IMR-90 (cell line): ENCODE measurements at regions not wholly inside any gene's neighbourhood (a gene's known extent, or its start where the extent isn't known, plus 50 kb on each side); places are given as distances from the start of the nearest gene placed in this dataset.

ENCODE experiments used
- ATAC-seq: fragments of 200-7000 bp; cut with Tn5 transposase; 2 replicates; pipeline ENCODE4 v1.9.1; 2020; ENCODE audit warnings: low read depth, mild to moderate bottlenecking, moderate library complexity
- BruUV-seq: library from RNA; stranded (reverse); fragments of 400-500 nt; replicated peaks from 2 replicates; lab custom pipeline; 2021; lab: Mats Ljungman, UMichigan
- CTCF ChIA-PET: fragments of 300-600 bp; formaldehyde crosslinking; extraction: SDS; loops from one replicate; lab custom pipeline; 2021; ENCODE audit warnings: antibody characterized with exemption; lab: Yijun Ruan, JAX
- POLR2A ChIA-PET: fragments of 300-600 bp; sonication (Branson Sonifier 250); formaldehyde crosslinking; loops from one replicate; lab custom pipeline; 2022; ENCODE audit warnings: antibody characterized with exemption; ENCODE audit not compliant: unreplicated experiment; lab: Charles Lee
- DNase-seq: peaks from one replicate; pipeline ENCODE4 v3.0.0; 2013
- H2AFZ ChIP-seq: replicated peaks from 2 replicates; pipeline ENCODE3; 2013; ENCODE audit warnings: low read length, mild to moderate bottlenecking; ENCODE audit not compliant: poor library complexity
- H2AK5ac ChIP-seq: 2 replicates; pipeline ENCODE4 v1.6.1; 2013; ENCODE audit warnings: low read depth, low read length, inconsistent platforms
- H2AK9ac ChIP-seq: replicated peaks from 2 replicates; pipeline ENCODE3; 2013; ENCODE audit warnings: mild to moderate bottlenecking, low read depth, low read length, moderate library complexity; ENCODE audit not compliant: poor library complexity
- H2BK120ac ChIP-seq: 2 replicates; pipeline ENCODE4 v1.6.1; 2013; ENCODE audit warnings: low read depth, low read length, inconsistent platforms
- H2BK15ac ChIP-seq: 3 replicates; pipeline ENCODE4 v1.6.1; 2013; ENCODE audit warnings: low read depth, low read length, inconsistent platforms
- H2BK20ac ChIP-seq: 2 replicates; pipeline ENCODE4 v1.6.1; 2013; ENCODE audit warnings: low read depth, mild to moderate bottlenecking, inconsistent platforms, low read length, moderate library complexity
- H2BK5ac ChIP-seq: 2 replicates; pipeline ENCODE4 v1.6.1; 2013; ENCODE audit warnings: mild to moderate bottlenecking, low read depth, low read length, inconsistent platforms; ENCODE audit not compliant: poor library complexity, severe bottlenecking
- H3K14ac ChIP-seq: replicated peaks from 2 replicates; pipeline ENCODE4 v1.6.1; 2013; ENCODE audit warnings: low read depth, low read length, inconsistent platforms
- H3K18ac ChIP-seq: 2 replicates; pipeline ENCODE4 v1.6.1; 2013; ENCODE audit warnings: low read depth, low read length, control low read depth
- H3K23ac ChIP-seq: 2 replicates; pipeline ENCODE4 v1.6.1; 2013; ENCODE audit warnings: low read depth, low read length, inconsistent platforms
- H3K27ac ChIP-seq: 2 replicates; pipeline ENCODE4 v1.5.1; 2013; ENCODE audit warnings: mild to moderate bottlenecking, control low read depth, low read length; ENCODE audit not compliant: insufficient read depth
- H3K27me3 ChIP-seq: 2 replicates; pipeline ENCODE4 v1.6.1; 2013; ENCODE audit warnings: low read length; ENCODE audit not compliant: control insufficient read depth, insufficient read depth
- H3K36me3 ChIP-seq: 2 replicates; pipeline ENCODE4 v1.6.1; 2013; ENCODE audit warnings: low read length, mixed read lengths; ENCODE audit not compliant: control insufficient read depth, insufficient read depth
- H3K4ac ChIP-seq: 2 replicates; pipeline ENCODE4 v1.6.1; 2013; ENCODE audit warnings: low read depth, low read length, inconsistent platforms
- H3K4me1 ChIP-seq: 2 replicates; pipeline ENCODE4 v1.6.1; 2013; ENCODE audit warnings: low read length, mixed read lengths; ENCODE audit not compliant: control insufficient read depth, insufficient read depth
- H3K4me2 ChIP-seq: 2 replicates; pipeline ENCODE4 v1.6.1; 2013; ENCODE audit warnings: low read depth, mild to moderate bottlenecking, control low read depth, low read length, moderate library complexity
- H3K4me3 ChIP-seq: 2 replicates; pipeline ENCODE4 v1.5.1; 2013; ENCODE audit warnings: low read depth, mild to moderate bottlenecking, control low read depth, low read length, moderate library complexity; ENCODE audit not compliant: insufficient read depth
- H3K56ac ChIP-seq: 2 replicates; pipeline ENCODE4 v1.6.1; 2013; ENCODE audit warnings: low read length, inconsistent platforms; ENCODE audit not compliant: insufficient read depth; ENCODE audit errors: extremely low read depth
- H3K79me1 ChIP-seq, 2 experiments: 2 replicates each; pipeline ENCODE4 v1.6.1; 2013; ENCODE audit warnings: low read length in 2 of 2, inconsistent platforms in 1 of 2, low read depth in 1 of 2
- H3K9ac ChIP-seq: 2 replicates; pipeline ENCODE4 v1.6.1; 2013; ENCODE audit warnings: low read depth, low read length, control low read depth
- H3K9me1 ChIP-seq: 2 replicates; pipeline ENCODE4 v1.6.1; 2013; ENCODE audit warnings: low read length, inconsistent platforms; ENCODE audit not compliant: insufficient read depth
- H3K9me3 ChIP-seq: 2 replicates; pipeline ENCODE4 v1.6.1; 2013; ENCODE audit warnings: low read length; ENCODE audit not compliant: control insufficient read depth, insufficient read depth
- H4K20me1 ChIP-seq: 2 replicates; pipeline ENCODE4 v1.6.1; 2013; ENCODE audit warnings: low read length, inconsistent platforms; ENCODE audit not compliant: insufficient read depth
- H4K5ac ChIP-seq: 2 replicates; pipeline ENCODE4 v1.6.1; 2013; ENCODE audit warnings: mild to moderate bottlenecking, low read depth, low read length, control low read depth
- H4K8ac ChIP-seq, 2 experiments: 2 replicates each; pipeline ENCODE4 v1.6.1; 2013; ENCODE audit warnings: low read depth in 2 of 2, low read length in 2 of 2, control low read depth in 1 of 2, inconsistent platforms in 1 of 2
- H4K91ac ChIP-seq: 2 replicates; pipeline ENCODE4 v1.6.1; 2013; ENCODE audit warnings: low read depth, low read length, inconsistent platforms; ENCODE audit not compliant: insufficient read depth
- MAFK ChIP-seq: IDR thresholded peaks from 2 replicates; pipeline ENCODE4 v1.6.1; 2012; ENCODE audit warnings: low read depth, low read length, improper control_type of control experiment
- dilution Hi-C: fragments of 300-500 bp; cut with HindIII; formaldehyde crosslinking; loops from one replicate; pipeline ENCODE4 v1.14.3; 2018; ENCODE audit warnings: low sequenced_read_pairs; ENCODE audit not compliant: unreplicated experiment
- in situ Hi-C: fragments of 300-500 bp; cut with MboI; formaldehyde crosslinking; loops from 3 replicates; pipeline ENCODE4 v1.14.3; 2019; ENCODE audit warnings: low sequenced_read_pairs, inconsistent platforms, mixed read lengths
- intact Hi-C: fragments of 100-400 bp; cut with micrococcal nuclease; formaldehyde crosslinking; loops from 2 replicates; pipeline ENCODE4 v1.10.0; 2022

- no peaks in the 10 kb centered on the region for H3K36me3 ChIP-seq
- in situ Hi-C loops, result no loop called here
- POLR2A ChIA-PET, result no interaction called here
These were observed 926.5 kb upstream of the CDH6 start for GRCh38 chr5:30267026-30267425.

More at GRCh38 chr5:30267026-30267425, 926.5 kb upstream of the CDH6 start:
- no peak overlapping the region for H3K4me2 ChIP-seq
- H3K9ac ChIP-seq, result no peak overlapping the region
- no peak for TF ChIP-seq MAFK
- no peak overlapping the region for H2BK15ac ChIP-seq
- no peaks in the 10 kb centered on the region for H3K9me1 ChIP-seq
- no peak overlapping the region for H2AFZ ChIP-seq
- no peak overlapping the region for H2AK9ac ChIP-seq
- H3K14ac ChIP-seq, result no peak overlapping the region
- no peak overlapping the region for H3K56ac ChIP-seq
- CTCF ChIA-PET, result no interaction called here
- no peak overlapping the region for H3K27ac ChIP-seq
- H2AK5ac ChIP-seq, result no peak overlapping the region
- no peak overlapping the region for H3K4me3 ChIP-seq
- H3K27me3 ChIP-seq, result no peaks in the 10 kb centered on the region
- H3K79me1 ChIP-seq, result no peaks in the 10 kb centered on the region
- H3K23ac ChIP-seq, result no peak overlapping the region
- intact Hi-C loops, result no loop called here
- no TSS peak for BruUV-seq
- no peak for ATAC-seq
- no peak overlapping the region for H2BK5ac ChIP-seq
- H3K9me3 ChIP-seq, result peaks cover 5% of the 10 kb centered on the region; the same call in 1 of the 2 replicates
- no peak overlapping the region for H4K91ac ChIP-seq
- H3K4me1 ChIP-seq, result no peaks in the 10 kb centered on the region
- dilution Hi-C loops, result no loop called here
- no peak overlapping the region for H3K4ac ChIP-seq
- no peak overlapping the region for H2BK120ac ChIP-seq
- H4K8ac ChIP-seq, result no peak overlapping the region
- H2BK20ac ChIP-seq, result no peak overlapping the region
- no peak for DNase-seq
- H4K5ac ChIP-seq, result no peak overlapping the region
- H3K18ac ChIP-seq, result no peak overlapping the region
- no peaks in the 10 kb centered on the region for H4K20me1 ChIP-seq
